T-helper 2 cell (primary cell): ENCODE measurements at regions not wholly inside any gene's neighbourhood (a gene's known extent, or its start where the extent isn't known, plus 50 kb on each side); places are given as distances from the start of the nearest gene placed in this dataset.
"Not testable (repeated sequence)": the region's sequence is repeated elsewhere in the genome, so short reads cannot be mapped to it uniquely, and the experiment has no call there.

Source experiments
- DNase-seq, 5 experiments: peaks; one replicate each; pipeline versions ENCODE4 v3.0.0 to v3.0.0-alpha.2; 2012 to 2022

DNA sequence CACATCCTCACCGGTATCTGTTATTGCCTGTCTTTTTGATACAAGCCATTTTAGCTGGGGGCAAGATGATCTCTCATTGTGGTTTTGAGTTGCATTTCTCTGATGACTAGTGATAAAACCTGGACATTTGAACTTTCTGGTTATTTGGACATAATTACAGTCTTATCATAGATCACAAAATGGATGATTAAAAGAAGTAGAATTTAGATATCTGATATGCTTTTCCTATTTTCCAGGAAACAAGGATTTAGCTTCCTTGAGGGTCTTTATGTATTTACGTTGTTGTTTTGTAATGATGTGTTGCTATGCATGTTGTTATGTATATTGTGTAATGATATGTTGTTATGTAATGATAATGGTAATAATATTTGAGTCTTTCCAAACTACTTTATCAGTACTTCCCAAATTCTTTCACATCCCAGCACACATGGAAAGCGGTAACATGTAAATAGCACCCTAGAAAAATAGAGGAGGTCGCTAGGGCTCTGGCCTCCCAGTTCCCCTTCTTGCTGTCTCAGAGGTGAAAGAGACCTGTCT lies 53.8 kb downstream of the GJD2 start:
- DNase-seq = no peak

DNA sequence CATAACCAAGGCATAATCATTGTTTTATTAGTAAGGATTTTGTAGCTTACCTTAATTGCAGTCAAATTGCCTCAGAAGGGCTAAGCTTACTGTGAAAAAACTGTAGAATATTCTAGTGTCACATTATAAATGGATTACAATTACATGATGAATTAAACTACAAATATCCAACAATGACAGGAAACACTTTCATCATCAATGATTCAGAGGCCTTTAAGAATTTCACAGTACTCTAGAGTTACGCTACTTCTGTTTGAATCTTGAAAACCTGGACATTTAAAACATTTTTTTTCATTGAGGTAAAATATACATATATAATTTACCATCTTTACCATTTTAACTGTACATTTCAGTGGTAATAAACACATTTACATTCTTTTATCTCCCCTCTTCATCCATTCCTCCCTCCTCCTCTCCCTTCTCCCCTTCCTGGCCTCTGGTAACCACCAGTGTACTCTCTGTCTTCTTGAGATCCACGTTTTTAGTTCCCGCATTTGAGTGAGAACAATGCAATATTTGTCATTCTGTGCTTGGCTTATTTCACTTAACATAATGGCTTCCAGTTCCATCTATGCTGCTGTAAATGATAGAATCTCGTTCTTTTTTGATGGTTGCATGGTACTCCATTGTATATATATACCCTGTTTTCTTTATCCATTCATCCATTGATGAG lies 54.7 kb downstream of the GJD2 start:
- no peak for DNase-seq

DNA sequence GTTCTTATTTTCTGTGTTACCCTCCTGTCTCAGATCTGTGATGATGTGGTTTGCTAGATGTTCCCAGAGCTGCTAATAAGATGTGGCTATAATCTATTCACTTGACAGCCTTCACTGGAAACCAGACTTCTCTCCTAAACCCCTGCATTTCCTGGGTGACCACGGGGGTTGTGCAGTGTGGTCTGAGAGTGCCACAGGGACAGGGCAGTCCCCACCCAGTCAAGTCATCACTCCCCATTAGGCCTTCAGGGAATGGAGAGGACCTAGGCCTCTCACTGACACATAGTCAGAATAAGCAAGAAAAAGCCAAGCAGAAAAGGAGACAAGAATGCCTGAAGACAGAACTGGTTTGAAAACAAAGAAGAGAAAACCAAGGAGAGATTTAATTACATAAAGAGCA lies 58.3 kb downstream of the GJD2 start:
- DNase-seq = no peak

DNA sequence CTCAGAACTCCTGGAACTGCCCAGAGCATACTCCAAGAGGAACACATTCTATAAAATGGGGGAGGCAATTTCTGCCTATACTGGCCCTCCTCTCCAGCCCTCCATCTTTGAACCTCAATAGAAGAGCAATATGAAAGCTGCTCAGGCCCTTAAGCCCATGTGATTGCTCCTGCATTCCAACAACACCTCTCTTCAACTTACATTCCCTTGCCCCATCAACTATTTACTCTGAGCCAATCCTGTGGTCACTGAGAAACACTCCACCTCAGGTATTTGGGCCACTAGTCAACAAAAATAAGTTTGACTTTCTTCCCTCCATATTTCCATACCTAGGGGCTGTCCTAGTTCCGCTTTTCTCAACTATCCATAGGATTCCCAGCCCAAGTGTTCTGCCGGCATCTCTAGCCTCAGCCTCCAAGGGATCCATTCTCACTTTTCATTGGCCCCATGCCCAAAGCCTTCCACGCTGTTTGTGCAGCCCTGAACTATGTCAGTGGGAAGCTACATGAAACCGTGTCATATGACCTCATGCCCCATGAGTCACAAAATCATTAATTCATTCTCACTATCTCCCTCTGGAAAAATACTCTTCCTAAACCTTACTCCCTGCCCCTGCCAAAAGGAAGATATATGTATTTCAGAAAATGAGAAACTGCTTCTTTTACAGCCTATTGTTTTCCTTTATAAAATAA lies 61.6 kb downstream of the GJD2 start:
- no peak for DNase-seq

DNA sequence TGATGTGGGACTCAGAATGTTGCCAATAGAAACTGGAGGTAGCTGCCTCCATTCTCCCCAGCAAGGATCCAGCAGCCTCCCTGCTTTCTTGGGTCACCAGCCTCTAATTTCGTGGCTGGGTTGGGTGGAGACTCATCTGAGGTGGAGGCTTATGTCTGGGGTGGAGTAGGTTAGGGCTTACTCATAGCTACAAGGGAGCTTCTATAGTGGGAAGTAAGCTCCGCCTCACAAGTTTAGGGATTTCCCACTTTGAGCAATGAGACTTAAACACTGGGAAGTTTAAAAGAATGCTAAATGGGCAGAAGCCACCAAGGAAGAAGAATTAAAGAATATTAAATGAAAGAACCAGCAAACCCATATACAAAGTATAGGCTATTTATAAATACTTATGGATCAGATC lies 63.8 kb downstream of the GJD2 start:
- no peak for DNase-seq

DNA sequence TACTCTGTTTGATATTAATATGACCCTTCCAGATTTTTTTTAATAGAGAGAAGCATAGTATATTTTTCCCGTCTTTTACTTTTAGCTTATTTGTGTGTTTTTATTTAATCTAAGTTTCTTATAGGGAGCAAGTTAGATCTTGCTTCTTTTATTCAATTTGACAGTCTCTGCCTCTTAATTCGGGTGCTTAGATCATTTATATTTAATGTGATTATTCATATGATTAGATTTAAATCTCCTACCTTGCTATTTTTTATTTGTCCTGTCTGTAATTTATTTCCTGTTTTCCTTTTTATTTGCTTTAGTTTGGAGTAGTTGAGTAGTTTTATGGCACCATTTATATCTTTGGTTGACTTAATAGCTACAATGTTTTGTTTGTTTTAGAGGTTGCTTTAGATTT lies 66.1 kb downstream of the GJD2 start:
- DNase-seq = no peak

DNA sequence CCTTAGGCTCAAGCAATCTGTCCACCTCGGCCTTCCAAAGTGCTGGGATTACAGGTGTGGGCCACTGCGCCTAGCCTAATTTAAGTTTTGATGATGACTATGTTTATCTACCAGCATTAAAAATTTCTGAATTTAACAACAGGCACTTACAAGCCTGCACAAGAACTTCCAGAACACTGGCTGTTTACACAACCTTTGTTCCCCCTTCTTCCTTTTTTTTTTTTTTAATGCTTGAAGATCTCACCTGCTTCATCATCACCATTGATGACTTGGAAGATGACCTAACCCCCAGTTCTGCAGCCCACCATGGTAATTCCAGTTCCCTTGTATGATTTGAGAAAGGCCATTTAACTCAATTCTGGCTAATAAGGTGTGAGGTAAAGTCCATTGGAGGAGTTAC lies 70.4 kb downstream of the GJD2 start:
- no peak for DNase-seq

DNA sequence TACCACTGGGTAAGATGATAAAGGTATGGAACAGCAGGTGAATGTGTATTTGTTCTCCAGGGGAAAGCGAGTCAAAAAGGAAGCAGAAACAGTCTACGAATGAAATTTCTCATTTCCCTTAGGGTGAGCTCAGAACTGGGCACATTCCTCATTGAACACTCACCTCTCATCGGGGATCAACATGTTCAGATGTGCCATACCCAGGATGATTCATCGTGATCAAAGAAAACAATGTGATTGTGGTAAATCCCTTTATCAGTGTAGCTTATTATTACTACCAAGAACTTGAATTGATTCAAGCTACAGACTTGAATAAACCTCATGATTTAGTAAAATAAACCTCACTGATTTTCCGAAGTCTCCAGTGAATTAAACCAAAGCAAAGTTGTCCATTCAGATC lies 72.1 kb downstream of the GJD2 start:
- DNase-seq = no peak

DNA sequence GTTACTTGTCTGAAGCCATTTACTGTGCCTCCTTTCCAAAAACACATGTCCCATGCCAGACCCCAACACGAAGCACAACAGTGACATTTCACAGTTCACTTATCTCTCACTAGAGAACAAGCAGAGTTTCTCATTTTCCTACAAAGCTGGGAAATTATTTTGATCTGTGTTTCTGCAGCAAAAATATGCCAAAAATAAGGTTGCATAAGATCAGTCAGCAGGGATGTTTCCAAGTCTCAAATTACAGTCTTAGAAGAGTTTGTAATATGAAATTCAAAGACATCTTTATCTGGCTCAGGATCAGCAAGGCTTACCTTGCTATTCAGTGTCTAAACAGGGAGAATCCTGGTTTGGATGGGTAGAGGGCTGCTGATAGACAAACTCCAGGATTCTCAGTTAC lies 75.5 kb downstream of the GJD2 start:
- no peak for DNase-seq

DNA sequence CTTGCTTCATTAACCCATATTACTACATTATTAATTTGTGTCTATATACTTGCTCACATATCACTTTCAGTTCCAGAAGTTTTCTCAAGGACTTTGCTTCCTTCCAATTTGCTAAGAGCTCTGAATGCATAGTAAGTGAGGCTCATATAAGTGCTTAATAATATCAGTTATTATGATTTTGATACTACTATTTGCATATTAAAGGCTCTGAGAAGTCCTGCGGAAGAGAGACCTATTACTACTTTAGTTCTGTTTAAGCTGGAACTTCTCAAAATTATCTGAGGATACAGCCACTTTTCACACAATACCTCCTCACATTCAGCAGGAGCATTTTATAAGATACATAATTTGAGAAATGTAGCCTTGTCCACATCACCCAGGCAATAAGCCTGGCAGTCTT lies 81.6 kb downstream of the GJD2 start:
- DNase-seq = no peak

DNA sequence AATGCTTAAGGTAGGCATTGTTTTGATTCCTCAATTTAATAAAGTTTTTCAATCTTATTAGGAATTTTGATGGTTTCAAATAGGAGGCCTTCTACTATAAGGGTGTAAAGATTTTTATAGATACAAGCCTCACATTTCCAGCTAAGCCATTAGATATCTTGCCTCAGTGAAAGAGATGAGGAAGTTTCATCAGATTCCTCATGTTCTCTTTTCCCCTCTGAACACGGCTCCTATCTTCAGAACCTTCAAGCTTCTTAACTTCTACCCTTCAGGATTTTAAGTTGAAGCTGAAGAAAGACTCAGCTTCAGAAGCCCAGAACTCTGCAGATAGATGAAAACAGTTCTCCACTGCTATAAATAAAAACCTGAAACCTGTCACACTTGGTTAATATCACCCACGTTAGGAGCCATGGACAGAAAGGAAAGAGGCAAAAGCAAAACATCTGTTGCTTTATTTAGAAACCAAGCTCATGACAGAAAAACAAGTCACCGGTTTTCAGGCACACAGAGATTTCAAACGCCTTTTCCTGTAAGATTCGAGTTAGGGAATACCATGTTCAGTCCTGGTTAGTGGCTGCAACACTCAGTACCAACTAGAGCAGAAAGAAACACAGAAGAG lies 82.2 kb upstream of the GOLGA8B start:
- DNase-seq = no peak

DNA sequence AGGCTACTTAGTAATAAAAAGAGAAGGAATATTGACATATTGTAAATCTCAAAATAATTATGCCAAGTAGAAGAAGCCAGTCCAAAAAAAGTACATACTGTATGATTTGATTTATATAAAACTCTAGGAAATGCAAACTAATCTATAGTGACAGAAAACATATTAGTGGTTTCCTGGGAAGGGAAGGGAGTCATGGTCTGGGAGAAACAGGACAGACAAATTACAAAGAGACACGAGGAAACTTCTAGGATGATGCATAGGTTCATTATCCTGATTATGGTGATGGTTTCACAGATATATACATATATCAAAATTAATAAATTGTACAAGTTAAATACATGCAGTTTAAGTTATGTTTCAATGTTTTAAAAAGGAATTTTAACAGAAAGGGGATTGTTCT lies 81.0 kb upstream of the GOLGA8B start:
- no peak for DNase-seq

DNA sequence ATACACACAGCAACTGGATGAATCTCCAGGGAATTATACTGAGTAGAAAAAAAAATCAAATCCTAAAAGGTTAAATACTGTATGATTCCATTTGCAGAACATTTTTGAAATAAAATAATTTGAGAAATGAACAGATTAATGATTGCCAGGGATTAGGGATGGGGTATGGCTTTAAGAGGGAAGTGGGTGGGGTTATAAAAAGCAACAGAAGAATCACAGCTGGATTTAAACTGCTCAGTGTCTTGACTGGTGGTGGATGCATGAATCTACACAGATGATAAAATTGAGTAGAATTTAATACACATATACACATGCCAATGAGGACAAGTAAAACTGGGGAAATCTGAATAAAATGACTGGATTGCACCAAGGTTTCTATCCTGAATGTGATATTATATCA lies 79.7 kb upstream of the GOLGA8B start:
- DNase-seq = no peak

DNA sequence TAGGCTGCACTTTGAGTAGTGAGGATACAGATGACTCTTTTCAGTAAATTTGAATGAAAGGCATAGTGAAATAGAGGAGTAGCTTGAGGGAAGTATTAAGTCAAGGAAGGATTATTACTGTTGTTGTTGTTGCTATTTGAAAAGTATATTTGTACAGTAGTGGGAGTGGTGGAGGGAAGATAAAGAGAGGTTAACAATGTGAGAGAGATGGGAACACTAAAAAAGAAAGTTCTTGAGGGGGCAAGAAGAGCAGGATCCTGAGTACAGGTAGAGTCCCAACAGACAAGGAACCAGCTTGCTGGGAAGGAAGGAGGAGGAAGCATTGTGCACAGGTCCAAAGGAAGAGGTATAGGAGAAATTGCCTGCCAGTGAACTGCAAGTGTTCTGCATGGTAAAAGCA lies 75.6 kb upstream of the GOLGA8B start:
- DNase-seq = no peak

DNA sequence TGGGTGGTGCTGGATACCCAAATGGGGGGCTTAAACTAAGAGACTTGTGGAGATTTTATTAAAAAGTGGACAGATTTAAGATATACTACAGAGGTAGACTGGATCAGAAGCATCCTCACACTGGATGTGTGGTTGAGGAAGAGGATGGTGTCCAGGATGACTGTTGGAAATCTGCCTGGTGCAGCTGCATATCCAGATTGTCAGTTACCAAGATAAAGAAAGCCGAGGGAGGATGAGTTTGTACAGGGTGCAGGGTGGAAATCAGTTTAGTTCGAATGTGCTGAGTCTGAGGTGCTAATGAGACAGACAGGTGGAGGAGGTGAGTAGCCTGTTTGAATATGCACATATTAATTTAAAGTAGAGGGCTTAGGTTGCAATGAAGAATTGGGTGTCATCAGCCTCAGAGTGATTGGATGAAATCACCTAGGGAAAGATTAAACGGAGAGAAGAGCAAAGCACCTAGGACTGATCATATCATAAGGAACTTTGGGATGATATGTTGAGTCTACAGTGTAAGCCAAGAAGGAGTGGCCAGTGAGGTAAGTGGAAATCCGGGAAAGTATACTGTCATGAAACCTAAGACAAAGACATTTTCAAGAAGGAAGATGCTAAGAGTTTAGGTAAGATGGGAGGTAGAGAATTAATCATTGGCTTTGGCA lies 74.1 kb upstream of the GOLGA8B start:
- DNase-seq = no peak

DNA sequence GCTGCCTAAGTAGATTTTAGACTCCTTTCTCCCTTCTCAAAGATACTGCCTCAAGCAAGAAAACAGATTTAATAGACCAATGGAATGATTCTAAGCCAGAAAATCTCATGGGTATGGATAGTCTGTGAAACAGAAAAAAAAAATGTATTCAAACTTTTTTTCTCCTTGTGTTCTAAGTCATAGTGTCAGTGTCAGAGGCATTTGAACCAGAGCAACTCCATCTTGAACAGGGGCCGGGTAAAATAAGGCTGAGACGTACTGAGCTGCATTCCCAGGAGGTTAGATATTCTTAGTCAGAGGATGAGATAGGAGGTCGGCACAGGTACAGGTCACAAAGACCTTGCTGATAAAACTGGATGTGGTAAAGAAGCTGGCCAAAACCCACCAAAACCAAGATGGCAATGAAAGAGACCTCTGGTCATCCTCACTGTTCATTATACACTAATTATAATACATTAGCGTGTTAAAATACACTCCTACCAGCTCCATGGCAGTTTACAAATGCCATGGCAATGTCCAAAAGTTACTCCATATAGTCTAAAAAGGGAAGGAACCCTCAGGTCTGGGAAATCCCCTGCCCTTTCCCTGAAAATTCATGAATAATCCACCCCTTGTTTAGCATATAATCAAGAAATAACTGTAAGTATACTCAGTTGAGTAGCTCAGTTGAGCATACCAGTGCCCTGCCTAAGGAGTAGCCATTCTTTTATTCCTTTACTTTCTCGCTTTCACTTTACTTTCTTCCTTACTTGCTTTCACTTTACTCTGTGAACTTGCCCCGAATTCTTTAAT lies 72.8 kb upstream of the GOLGA8B start:
- DNase-seq = no peak

DNA sequence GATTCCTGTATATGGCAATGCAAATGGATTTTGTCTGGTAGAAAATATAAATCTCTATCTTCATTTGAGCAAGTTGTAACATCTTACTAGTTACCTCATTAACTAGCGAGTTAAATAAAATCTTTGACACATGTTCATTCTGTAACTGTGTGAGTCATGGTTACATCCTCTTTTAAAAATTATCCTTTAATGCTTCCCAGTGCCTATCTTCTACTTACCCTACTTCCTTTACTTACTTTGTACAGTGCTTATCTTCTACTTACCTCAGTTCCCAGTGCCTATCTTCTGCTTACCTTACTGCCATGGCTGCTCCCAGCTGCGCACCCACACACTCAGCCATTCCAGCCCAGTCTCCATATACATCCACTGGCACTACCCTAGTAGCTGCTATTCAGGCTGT lies 71.9 kb upstream of the GOLGA8B start:
- DNase-seq = no peak

DNA sequence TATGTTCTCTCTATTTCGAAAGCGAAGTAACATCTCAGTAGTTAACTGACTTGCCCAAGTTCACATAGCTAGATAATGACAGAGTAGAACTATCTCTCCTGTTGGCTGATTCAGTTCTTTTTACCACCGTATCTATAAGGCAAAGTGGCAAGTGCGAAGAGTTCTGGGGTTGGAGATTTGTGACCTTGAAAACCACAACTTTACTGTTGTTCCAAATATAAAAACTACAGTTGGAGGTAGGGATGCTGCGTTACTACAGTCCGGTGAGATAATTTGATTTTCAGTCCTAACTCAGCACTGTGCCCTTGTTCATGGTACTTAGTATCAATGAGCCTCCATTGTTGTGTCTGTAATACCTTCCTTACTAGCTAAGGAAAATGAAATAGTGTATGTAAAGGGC lies 71.2 kb upstream of the GOLGA8B start:
- DNase-seq = no peak

DNA sequence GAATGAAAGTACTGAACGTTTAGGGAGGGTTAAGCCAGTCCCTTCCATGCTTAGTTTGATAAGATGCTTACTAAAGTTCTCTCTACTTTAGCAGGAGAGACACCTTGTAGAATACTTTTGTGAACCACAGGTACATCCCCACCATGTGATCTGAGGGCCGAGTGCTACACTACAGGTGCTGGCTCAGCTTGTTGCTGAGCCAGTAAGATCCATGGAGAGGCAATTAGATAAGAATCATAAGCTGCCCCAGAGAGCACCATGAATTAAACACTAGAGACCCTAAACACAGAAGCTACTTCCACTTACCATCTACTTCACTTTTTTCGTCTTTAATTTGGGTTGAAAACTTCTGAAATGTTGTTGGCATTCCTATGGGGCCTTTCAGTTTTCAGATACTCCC lies 70.5 kb upstream of the GOLGA8B start:
- DNase-seq = no peak

DNA sequence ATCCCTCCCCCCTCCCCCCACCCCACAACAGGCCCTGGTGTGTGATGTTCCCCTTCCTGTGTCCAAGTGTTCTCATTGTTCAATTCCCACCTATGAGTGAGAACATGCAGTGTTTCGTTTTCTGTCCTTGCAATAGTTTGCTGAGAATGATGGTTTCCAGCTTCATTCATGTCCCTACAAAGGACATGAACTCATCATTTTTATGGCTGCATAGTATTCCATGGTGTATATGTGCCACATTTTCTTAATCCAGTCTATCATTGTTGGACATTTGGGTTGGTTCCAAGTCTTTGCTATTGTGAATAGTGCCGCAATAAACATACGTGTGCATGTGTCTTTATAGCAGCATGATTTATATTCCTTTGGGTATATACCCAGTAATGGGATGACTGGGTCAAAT lies 69.9 kb upstream of the GOLGA8B start:
- not testable (repeated sequence) for DNase-seq

DNA sequence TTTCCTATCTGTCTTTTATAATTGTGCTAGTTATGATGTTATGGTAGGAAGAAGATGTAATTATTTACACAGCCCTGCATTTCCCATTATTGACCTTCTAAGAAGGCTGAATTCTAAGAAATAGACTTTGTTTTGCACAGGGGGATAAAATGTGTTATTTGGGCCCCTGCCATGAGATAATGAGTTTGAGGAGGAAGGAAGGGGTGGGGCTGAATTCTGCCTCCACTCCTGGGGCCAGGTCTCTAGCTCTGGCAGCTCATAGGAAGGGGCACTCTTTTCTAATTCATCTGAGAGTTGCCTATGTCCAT lies 69.2 kb upstream of the GOLGA8B start:
- no peak for DNase-seq

DNA sequence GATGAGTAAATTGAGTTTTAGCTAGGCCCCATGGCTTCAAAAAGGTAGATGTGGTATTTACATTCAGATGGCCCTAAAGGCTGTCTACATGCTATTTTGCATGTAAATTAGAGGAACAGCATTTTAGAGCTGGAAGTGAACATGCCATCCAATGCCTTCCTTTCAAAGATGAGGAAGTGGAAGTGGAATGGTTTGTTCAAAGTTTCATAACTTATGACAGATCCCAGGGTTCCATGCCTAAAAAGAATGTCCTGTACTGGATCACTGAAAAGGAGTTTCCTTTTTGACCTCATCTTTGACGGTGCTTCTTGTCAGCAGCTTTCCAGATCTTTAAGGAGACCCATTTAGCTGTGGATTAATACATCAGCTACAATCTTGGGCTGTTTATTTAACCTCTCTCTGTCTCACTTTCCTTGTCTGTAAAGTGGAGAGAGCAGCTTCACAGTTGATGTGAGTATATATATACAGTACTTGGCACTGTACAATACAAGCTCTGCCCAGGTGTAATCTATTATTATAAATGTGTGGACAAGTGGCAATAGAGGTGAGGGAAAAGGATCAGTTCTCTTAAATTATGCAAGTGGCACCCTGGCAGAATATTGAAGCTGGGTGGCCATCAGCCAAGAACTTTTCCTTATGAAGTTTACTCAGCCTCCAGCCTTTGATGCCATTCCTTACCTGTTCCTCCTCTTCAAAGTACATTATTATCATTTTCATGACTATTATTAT lies 68.7 kb upstream of the GOLGA8B start:
- DNase-seq = no peak
